ENCODE measurements at regions not wholly inside any gene's neighbourhood (a gene's known extent, or its start where the extent isn't known, plus 50 kb on each side); places are given as distances from the start of the nearest gene placed in this dataset.

GRCh38 chrY:15579245-15579644, 1054.9 kb downstream of the NLGN4Y start:
- Histone ChIP-seq H3K4me3 (no peak overlapping the region), H3K4me1 (no peaks in the 10 kb centered on the region), H3K27ac (no peak overlapping the region), H3K27me3 (no peaks in the 10 kb centered on the region), H3K36me3 (no peaks in the 10 kb centered on the region), H3K9me3 (no peaks in the 10 kb centered on the region)
- TF ChIP-seq CTCF (IDR thresholded peaks at IDR 0.05) (no peak), POLR2A (IDR thresholded peaks at IDR 0.05) (no peak), EP300 (IDR thresholded peaks at IDR 0.05) (no peak), POLR2AphosphoS5 (IDR thresholded peaks at IDR 0.05) (no peak)
- no peak for ATAC-seq

- ATAC-seq = no peak
- H3K4me3 ChIP-seq = no peak overlapping the region
- 85% methylated on average over 2 of the region's 2 CpGs; no CpG with 5 or more reads in 1 of the 2 donors for WGBS, 2 donors (ENCODE audit: low coverage in 1 of 2)
- no peak overlapping the region for H3K27ac ChIP-seq
- no peaks in the 10 kb centered on the region for H3K27me3 ChIP-seq
- no peaks in the 10 kb centered on the region for H3K36me3 ChIP-seq
- TF ChIP-seq CTCF (IDR thresholded peaks at IDR 0.05) (no peak), POLR2A (IDR thresholded peaks at IDR 0.05) (no peak), POLR2AphosphoS5 (IDR thresholded peaks at IDR 0.05) (no peak), EP300 (IDR thresholded peaks at IDR 0.05) (no peak)
- H3K9me3 ChIP-seq = no peaks in the 10 kb centered on the region
- no peaks in the 10 kb centered on the region for H3K4me1 ChIP-seq
Observed at GRCh38 chrY:15583111-15583510, 1058.8 kb downstream of the NLGN4Y start.

- H3K27ac ChIP-seq = no peak overlapping the region
- H3K27me3 ChIP-seq = no peaks in the 10 kb centered on the region
- no peaks in the 10 kb centered on the region for H3K9me3 ChIP-seq
- WGBS, 2 donors (ENCODE audit: low coverage in 1 of 2) = 87% methylated on average over 2 of the region's 2 CpGs; no CpG with 5 or more reads in 1 of the 2 donors
- no peak for ATAC-seq
- H3K36me3 ChIP-seq = no peaks in the 10 kb centered on the region
- TF ChIP-seq CTCF (IDR thresholded peaks at IDR 0.05) (no peak), EP300 (IDR thresholded peaks at IDR 0.05) (no peak), POLR2A (IDR thresholded peaks at IDR 0.05) (no peak), POLR2AphosphoS5 (IDR thresholded peaks at IDR 0.05) (no peak)
- H3K4me3 ChIP-seq = no peak overlapping the region
- no peaks in the 10 kb centered on the region for H3K4me1 ChIP-seq
Observed at GRCh38 chrY:15592957-15593356, 1068.6 kb downstream of the NLGN4Y start.

- H3K36me3 ChIP-seq = no peaks in the 10 kb centered on the region
- 48% methylated on average over 4 of the region's 4 CpGs; no CpG with 5 or more reads in 1 of the 2 donors for WGBS, 2 donors (ENCODE audit: low coverage in 1 of 2)
- H3K4me3 ChIP-seq = no peak overlapping the region
- no peaks in the 10 kb centered on the region for H3K4me1 ChIP-seq
- ATAC-seq = no peak
- TF ChIP-seq POLR2AphosphoS5 (IDR thresholded peaks at IDR 0.05) (no peak), CTCF (IDR thresholded peaks at IDR 0.05) (no peak), POLR2A (IDR thresholded peaks at IDR 0.05) (no peak), EP300 (IDR thresholded peaks at IDR 0.05) (no peak)
- no peak overlapping the region for H3K27ac ChIP-seq
- H3K27me3 ChIP-seq = no peaks in the 10 kb centered on the region
- H3K9me3 ChIP-seq = no peaks in the 10 kb centered on the region
Observed at GRCh38 chrY:15593476-15594160, 1069.3 kb downstream of the NLGN4Y start.

- H3K27me3 ChIP-seq = no peaks in the 10 kb centered on the region
Observed at GRCh38 chrY:15594179-15594578, 1069.8 kb downstream of the NLGN4Y start.

More at GRCh38 chrY:15594179-15594578, 1069.8 kb downstream of the NLGN4Y start:
- 23% methylated on average over 3 of the region's 3 CpGs; no CpG with 5 or more reads in 1 of the 2 donors for whole genome bisulfite sequencing, 2 donors (ENCODE audit: low coverage in 1 of 2)
- Histone ChIP-seq H3K27ac (no peak overlapping the region), H3K9me3 (no peaks in the 10 kb centered on the region), H3K36me3 (no peaks in the 10 kb centered on the region), H3K4me3 (no peak overlapping the region), H3K4me1 (no peaks in the 10 kb centered on the region)
- TF ChIP-seq POLR2AphosphoS5 (IDR thresholded peaks at IDR 0.05) = no peak
- no peak for TF ChIP-seq POLR2A (IDR thresholded peaks at IDR 0.05)
- no peak for TF ChIP-seq CTCF (IDR thresholded peaks at IDR 0.05)
- TF ChIP-seq EP300 (IDR thresholded peaks at IDR 0.05) = no peak
- no peak for ATAC-seq

Measured in gastroesophageal sphincter (tissue), 4 donors.